8988T (cell line): ENCODE measurements at regions not wholly inside any gene's neighbourhood (a gene's known extent, or its start where the extent isn't known, plus 50 kb on each side); places are given as distances from the start of the nearest gene placed in this dataset.

Experiments used
- DNase-seq: peaks from one replicate; pipeline ENCODE4 v3.0.0; 2011

DNA sequence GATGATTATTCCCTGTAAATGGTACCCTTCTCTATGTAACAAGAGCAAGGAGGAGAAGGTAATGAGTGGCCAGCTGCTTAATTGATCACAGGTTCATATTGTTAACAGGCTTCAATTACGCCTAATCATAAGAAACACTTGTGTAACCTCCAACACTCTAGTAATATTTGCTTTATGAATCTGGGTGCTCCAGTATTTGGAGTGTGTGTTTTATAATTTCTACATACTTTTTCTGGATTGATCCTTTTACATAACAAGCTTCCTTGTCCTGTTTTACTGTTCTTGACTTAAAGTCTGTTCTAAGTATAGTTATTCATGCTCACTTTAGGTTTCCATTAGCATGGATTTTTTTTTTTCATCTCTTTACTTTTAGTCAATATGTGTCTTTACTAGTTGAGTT lies 984.2 kb downstream of the AMY1C start:
- DNase-seq: no peak

DNA sequence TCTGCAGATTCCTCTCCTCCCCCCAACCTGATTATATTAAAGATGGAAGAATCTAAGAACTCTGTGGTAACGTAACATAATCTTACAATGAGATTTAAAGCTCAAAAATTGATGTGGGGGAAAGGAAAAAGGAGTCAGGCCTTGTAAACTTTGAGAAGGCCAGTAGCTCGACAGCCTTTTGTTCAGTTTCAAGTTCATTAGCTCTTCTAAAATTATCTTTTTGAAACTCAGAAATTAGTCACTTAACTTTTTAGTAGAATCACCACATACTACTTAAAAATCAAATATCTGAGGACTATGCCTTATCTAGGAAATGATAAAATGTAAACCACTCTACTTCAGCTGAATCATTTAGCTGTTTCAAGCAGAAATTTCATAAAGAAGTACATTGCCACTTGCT lies 996.2 kb downstream of the AMY1C start:
- no peak for DNase-seq

DNA sequence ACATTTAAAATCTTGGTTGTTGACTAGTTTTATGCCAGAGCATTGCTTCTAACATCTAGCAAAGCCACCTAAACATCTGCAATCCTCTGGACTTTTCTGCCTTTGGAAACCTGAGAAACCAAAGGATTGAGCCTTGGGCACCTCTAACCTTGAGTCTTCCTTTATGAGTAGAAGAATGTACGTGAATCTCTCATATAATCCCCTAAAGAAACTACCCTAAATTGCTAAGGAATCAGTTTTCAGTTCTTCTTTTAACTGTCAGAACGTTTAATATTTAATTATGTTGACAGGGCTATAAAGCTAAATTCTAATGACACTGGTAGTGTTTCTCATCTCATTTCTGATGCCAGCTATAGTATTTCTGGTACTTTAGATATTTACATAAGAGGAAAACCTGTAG lies 997.3 kb downstream of the AMY1C start:
- DNase-seq: no peak

DNA sequence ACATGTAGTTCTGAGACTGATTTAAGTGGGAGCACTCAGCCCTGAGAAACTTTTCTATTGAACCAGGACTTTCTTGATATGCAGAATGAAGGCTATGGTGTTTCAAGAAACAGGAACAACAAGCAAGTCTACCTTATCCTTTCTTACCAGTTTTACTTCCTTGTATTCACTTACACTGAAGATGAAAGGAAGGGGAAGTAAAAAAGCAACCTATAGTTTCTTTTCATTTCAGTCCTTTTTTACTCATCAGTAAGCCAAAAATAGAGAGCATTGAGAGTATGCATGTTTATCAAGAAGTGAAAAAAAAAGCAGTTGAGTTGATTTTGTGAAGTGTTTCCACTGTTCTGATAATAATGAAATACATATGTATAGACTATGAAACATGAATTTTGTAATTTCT lies 1010.3 kb downstream of the AMY1C start:
- DNase-seq: no peak

DNA sequence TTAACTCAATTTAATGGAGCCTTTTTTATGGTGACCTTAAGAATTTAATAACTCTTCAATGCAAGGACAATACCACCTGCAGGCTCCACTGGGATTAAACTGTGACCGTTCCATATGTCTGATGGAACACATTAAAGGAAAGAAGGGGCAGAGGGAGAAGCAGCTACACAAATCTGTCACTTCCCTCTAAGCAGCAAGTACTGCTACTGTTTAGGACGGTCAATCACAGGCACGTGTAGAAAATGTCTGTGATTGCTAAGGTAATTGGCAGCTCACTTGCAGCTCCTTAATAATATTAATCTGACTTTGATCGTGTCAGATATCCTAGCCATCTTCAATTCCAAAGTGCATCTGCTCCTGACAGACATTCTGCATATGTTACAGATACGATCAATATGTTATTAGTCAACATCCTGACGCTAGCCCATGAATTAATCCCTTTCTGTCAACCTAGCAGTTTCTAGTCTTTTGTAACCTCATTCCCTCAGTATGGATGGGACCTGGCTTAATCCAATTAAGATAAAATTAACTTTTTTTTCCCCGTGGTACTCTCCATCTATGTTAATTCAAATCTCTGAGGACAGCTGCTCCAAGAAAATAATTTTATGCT lies 1012.4 kb downstream of the AMY1C start:
- DNase-seq: no peak

DNA sequence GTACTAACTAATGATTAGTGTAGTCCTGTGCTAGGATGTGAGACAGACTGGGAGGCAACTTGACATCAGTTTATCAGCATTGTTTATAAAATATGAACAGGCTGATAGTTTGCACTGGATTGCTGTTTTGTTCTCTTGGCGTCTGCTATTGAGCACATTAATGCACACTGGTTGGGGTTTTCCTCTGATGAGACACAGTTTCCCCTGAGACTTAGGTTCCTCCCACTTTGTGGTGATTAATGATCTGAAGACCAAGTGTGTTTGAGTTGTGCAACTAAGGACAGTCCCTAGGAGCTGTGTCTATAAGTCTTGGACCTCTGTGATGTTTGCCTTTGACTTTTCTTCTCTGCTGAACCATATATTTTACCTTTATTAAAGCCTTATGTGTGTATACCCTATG lies 1015.4 kb downstream of the AMY1C start:
- DNase-seq: no peak

DNA sequence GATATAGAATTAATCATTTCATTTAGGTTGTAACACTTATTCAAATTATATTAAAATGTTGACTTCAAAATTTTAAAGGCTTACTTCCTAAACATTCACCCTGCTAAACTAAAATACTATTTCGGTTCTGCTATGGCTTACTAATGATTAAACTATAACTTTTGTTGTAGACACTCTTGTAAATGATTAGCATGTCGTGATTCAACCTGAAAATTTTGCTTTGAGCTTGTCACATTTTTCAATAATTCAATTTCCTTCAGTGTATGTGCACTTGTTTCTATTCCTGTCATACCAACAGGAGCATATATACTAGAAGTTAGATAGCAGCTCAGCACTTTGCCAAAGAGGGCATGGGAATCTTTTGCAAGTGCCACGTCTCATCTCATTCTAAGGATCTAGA lies 1018.8 kb downstream of the AMY1C start:
- no peak for DNase-seq

DNA sequence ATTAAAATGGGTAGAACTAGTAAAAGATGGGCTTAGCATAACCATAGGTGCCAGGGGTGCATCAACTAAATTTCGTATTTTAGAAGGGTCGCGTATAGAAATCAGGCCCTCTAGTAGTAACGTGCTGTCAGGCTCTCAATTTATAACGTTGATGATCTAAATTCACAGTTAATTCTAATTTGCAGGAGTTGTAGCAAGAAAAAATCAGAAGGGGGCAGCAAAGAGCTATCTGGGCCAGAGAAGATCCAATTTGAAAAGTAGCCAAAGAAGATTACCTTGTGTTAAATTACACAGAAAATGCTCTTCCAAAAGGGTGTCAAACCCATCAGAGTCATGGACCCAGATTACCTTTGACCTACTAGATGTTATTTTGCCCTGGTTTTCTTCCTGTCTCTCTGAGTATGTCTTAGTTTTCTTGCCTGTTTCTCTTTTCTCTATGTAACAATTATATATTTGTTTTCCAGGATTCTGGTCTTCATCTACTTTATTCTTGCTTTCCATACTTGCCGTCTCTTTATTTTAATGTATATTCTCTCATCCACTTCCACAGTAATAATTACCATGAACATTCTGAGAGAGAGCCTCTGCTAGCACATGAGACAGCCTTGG lies 1030.9 kb downstream of the AMY1C start:
- DNase-seq: no peak

DNA sequence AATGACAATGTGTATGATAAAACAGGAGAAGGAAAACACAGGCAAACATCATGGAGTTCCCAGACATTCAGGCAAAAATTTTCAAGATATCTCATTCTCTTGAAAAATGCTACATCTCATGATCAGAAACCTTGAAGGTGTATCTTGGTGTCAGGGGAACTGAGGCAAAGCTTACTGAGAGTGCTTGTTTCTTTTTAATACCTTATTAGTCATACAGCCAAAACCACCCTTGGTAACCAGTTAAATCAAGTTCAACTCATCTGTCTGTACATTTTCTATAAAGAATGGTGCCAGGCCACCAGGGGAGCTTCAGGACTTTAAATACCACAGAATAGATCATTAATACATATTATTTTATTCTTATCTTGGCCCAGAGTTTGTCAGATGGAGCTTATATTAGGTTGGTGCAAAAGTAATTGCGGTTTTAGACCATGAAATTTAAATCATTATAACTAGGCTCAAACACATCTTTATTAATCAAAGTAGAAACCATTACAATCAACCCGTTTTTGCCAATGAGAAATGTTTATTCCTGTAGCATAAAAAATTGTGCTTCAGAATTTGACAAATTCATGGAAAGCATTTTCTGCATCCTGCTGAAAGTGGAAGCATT lies 1036.0 kb downstream of the AMY1C start:
- DNase-seq: no peak

DNA sequence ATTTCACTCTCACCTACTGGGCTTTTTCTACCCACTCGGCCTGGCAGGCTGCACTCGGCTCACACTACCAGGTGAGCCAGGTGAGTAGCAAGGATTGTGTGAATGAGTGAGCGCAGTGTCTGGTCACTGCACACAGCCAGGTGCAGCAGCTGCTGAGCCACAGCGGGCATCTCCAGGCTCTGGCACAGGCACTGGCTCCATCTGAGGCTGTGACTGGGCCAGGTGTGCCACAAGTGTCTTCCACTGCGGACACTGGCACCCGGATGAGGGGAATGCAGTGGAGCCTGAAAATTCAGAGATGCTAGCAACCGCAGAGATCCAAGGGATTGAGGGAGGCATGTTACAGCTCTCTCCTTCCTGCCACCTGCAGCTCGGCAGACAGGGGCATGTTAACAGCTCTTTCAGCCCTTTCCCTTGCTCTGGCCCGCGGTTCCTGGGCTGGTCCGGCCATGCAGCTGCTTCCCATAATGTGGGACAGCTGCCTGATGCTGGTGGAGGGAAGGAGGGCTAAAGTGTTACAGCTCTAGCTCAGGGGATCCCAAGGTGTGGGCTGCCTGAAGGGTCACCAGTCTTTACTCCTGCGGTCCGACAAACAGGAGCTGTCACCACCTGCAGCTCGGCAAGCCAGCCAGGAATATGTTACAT lies 1038.3 kb downstream of the AMY1C start:
- no peak for DNase-seq

DNA sequence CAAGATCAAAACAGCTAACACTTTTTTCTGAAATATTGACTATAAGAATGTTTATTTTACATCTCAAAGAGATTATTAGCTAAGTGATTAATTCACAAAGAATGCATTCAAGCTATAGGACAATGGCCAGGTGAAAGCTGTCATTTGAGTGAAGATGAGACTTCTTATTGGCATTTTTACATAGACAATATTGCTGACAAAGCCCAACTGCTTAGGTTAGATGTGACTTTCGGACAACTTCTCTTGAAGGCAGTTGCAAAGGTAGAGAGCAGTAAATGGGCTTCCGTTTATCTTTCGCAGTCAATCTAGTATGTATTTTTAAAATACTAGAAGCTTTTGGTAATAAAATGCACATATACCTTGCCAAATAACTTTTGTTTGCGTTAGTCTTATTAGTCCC lies 1041.3 kb downstream of the AMY1C start:
- DNase-seq: no peak

DNA sequence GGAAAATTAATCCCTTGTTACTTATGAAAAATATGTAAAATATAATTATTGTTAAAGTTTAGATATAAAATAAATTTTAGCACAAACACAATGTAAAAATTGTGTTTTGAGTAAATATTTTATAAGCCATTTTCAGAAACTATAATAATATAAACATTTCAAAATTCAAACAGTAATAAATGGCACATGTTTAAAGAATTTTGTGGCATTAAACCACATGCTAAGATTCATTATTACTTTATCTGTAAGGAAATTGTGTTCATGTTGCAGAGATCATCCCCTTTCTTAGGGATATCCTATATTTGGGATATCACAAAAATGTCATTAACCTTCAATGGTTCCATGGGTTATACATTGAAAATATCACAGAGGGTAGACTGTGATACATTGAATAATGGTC lies 1044.3 kb downstream of the AMY1C start:
- DNase-seq: no peak

DNA sequence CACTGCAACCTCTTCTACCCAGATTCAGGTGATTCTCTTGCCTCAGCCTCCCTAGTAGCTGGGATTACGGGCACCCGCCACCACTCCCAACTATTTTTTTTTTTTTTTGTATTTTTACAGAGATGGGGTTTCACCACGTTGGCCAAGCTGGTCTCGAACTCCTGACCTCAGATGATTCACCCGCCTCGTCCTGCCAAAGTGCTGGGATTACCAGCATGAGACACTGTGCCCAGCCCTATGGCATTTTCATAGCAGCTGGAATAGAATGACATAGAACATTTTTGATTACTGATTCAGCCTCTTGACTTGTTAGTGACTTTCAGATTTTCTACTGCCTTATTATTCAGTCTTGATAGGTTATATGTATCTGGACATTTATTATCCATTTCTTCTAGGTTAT lies 1046.2 kb downstream of the AMY1C start:
- DNase-seq: no peak

DNA sequence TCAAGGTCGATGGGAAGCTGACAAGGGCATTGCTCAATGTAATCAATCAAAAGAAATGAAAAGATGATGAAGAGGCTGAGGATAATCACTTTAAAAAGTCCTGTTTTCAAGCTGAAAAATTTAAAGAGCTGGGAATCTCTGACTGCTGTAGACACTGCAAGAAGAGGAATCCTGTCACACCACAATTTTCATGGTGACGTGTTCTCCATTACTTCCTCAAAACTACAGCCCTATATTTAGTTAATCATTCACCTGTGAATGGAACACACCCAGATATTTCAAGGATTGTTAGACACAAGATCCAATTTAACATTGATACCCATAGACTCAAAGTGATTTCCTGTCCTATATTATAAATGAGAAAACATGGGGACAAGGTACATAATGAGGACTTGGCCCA lies 1048.3 kb downstream of the AMY1C start:
- DNase-seq: no peak

DNA sequence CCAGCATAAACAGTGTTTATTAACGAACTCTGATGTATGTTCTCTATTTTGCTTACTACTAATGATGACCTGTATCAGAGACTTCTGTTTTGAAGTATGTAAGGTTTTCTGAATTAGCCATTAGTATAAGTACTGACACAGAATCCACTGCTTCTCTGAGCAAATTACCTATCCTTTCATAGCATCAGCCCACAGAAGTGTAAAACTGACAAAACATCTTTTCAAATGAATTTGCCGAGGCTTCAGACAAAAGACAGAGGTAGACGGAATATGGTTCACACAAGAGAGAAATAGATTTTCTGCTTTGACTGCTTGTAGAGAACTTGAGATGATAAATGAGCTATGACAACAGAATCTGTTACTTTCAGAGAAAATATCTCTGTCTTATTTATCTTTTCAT lies 1051.6 kb downstream of the AMY1C start:
- no peak for DNase-seq

DNA sequence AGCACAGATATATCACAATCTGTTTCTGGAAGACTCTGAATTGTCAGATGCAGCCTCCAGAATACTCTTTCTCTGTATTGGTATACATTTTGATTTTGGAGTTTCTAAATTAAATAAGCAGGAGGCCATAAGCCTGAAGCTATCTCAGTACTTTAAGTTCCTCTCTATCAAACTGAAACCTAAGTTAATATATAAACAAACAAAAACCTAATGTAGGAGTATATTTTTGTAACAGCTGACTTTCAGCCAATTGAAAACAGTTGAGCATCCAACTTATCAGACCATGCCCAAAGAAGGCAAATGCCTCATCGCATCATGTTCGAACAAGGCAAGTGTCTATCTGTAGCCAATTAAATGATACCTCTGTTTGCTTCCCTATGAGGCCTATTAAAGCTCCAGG lies 1054.4 kb downstream of the AMY1C start:
- no peak for DNase-seq

DNA sequence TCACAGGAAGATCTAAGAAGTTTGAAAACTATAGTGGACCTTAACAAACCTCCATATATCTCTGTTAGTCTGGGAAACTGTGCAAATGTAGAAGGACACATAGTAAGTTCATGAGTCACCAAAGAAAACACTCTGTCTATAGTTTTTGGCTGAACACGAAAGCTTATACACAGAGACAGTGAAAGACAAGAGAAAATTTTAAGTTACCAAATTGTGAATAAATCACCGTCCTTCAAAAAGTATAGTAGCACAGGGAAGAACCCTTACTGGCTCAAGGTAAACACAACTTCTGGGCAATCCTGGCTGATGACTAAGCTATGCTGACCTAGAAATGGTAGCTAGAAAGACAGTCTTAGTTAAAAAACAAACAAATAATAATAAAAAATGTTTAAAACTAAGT lies 1057.9 kb downstream of the AMY1C start:
- no peak for DNase-seq

DNA sequence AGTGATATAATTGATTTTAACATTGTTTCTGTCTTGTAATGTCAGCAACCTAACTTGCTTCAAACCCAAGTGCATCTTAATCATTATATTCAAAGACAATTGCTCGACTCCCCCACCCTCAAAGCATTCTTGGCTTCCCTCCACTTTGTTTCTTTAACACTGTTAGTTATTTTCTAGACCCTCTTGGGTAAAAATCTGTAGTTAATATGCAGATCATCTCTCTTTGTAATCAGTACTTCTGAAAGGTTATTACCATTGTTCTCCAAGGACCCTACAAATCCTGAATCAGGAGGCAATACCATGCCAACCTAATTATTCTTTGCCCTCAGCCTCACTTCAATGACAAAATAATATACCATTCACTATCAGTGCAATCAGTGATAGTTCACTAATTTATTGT lies 1075.7 kb downstream of the AMY1C start:
- DNase-seq: no peak

DNA sequence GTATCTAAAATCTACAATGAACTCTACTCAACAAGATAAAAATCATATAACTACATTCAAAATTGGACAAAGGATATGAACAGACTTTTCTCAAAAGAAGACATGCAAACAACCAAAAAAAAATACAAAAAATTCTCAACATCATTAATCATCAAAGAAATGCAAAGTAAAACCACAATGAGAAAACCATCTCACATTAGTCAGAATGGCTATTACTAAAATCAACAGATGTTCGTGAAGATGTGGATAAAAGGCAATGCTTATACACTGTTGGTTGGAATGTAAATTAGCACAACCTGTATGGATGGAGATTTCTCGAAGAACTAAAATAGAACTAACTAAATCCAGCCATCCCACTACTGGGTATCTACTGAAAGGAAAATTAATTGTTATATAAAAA lies 1080.8 kb downstream of the AMY1C start:
- DNase-seq: no peak

DNA sequence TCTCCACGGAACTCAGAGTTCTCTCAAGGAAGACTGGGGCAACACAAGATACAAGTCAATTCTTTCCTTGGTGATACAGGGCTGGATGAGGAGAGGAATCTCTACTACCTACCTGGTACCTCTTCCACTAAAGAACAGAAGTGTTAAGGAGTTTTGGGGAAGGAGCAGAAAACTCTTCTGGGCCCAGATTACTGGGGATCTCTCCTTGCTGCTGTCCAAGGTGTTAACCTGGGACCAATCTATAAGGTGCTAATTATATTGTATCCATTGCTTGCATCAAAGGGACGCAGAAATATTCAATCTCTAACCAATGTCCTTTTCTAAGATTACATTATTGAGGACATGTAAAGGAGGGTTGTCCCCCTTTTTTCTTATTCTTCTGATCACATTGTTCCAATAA lies 1102.5 kb downstream of the AMY1C start:
- DNase-seq: no peak

DNA sequence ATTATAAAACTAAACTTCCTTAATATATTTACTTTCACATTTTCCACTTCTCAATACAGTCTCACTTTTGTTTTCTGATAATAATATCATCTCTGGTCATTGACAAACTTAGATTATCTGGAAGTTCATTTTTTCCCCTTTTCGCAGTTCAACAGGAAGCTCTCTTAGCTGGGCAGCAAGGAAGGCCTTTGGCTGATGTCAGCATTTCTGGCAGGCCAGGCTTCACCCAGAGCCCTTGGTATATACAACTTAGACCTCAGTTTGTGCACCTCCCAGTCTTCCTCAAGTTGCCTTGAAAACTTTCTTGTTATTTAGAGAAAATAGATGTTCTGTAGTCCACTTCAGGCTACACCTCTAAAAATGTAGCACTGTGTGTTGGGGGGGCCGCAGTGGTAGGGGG lies 1103.6 kb downstream of the AMY1C start:
- no peak for DNase-seq

DNA sequence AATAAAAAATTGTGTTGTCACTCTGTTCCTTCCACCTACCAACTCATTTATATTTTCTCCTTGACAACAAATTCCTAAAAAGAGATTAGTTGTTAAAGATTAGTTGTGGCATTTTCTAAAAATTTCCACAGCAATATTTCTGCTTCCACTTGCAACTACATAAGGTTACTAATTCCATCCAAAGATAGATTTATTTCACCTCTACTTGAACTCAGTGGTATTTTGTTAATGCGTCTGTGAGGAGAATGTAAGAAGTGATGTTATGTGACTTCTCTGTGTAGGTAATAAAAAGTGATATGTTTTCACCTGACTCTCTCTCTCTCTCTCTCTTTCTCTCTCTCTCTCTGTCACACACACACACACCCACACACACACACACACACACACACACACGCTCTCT lies 1104.8 kb downstream of the AMY1C start:
- no peak for DNase-seq

DNA sequence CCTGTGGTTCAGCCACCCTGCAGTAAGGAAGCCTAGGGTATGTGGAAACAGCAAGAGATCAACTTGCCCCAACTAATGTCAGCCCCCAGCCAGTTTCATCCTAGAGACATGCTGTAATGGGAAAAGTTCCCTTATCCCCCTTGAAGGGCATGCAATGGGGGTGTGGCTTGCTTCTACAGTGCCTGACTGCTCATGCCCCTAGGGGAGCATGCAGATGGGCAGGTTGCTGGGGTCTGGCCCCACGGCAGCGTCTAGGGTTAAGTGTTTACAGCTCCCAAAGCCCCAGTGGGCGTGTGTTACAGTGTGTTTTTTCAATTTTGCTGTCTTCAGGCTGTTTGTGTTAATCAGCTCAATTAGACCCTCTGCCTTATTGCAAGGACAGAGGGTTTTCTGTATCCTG lies 1105.9 kb downstream of the AMY1C start:
- no peak for DNase-seq

DNA sequence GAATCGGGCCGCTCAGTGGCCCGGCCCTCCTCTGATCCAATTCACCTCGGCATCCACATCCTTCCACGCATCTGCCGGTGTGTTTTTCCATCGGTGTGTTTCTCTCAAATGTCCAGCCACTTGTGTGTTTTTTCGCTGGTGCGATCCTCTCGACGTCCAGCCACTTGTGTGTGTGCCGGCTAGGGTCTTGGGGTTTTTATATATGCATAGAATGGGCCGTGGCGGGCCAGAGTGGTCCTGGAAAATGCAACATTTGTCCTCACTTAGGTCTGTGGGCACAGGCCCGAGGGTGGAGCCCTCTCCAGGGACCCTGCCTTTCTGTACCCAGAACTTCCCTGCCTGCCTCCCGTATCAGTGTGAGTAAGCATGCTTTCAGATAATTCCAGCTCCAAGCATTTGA lies 1106.4 kb downstream of the AMY1C start:
- no peak for DNase-seq

DNA sequence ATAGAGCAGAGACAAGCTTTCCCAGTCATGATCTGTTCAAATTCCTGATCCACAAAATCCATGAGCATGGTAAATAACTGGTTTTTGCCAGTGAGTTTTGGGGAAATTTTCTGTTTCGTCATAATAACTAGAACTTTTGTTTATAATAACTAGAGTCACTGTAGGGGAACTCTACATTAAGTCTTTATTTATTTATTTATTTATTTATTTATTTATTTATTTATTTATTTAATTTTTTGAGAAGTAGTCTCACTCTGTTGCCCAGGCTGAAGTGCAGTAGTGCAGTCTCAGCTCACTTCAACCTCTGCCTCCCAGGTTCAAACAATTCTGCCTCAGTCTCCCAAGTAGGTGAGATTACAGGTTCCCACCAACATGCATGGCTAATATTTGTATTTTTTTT lies 1106.8 kb downstream of the AMY1C start:
- DNase-seq: no peak
